K562 (cell line): ENCODE measurements at regions not wholly inside any gene's neighbourhood (a gene's known extent, or its start where the extent isn't known, plus 50 kb on each side); places are given as distances from the start of the nearest gene placed in this dataset.
A peak's percentile ranks its signal among the peaks of the same experiment; 100 is the strongest.
"Not testable (repeated sequence)": the region's sequence is repeated elsewhere in the genome, so short reads cannot be mapped to it uniquely, and the experiment has no call there.

Experiments used
- ATAC-seq: fragments of 200-7000 bp; cut with Tn5 transposase; 3 replicates; pipeline ENCODE4 v1.9.1; 2020; ENCODE audit warnings: moderate library complexity
- BruUV-seq: library from RNA; stranded (reverse); fragments of 400-500 nt; replicated peaks from 2 replicates; lab custom pipeline; 2021; lab: Mats Ljungman, UMichigan
- CTCF ChIA-PET: fragments of 300-600 bp; formaldehyde crosslinking; extraction: SDS; loops from one replicate; lab custom pipeline; 2021; ENCODE audit warnings: low intra/inter-chr PET ratio; lab: Yijun Ruan, JAX
- POLR2A ChIA-PET: fragments of 300-600, 350-650 bp; sonication (Branson Sonifier 250); formaldehyde crosslinking; extraction: SDS; loops from one replicate; lab custom pipeline; 2021; ENCODE audit warnings: antibody characterized with exemption, inconsistent platforms; lab: Yijun Ruan, JAX
- DNase-seq, 4 experiments: peaks; one replicate each; pipeline versions ENCODE4 v3.0.0 to v3.0.0-alpha.2; 2011 to 2018; ENCODE audit warnings: low spot score in 3 of 4, mixed read lengths in 3 of 4; ENCODE audit errors: extremely low read depth in 1 of 4
- FAIRE-seq: peaks from 2 replicates; lab custom pipeline; 2011; peaks lifted over from hg19 to GRCh38; lab: Jason Lieb, UNC
- H2AFZ ChIP-seq: 2 replicates; pipeline ENCODE4 v1.6.0; 2011; ENCODE audit warnings: low read depth, low read length, control low read depth, inconsistent platforms
- H3K27ac ChIP-seq: fragments of 200-600 bp; 3 replicates; pipeline ENCODE4 v1.8.0; 2011; ENCODE audit warnings: low read depth, mild to moderate bottlenecking, control low read depth, inconsistent platforms, low read length, moderate library complexity, mixed read lengths; ENCODE audit errors: extremely low read depth
- H3K27me3 ChIP-seq, 2 experiments: fragments of 300-600 bp in 1 of 2; 2 replicates in 1 of 2; 3 replicates in 1 of 2; pipeline versions ENCODE4 v1.6.0 to v1.8.0; 2011; ENCODE audit warnings: inconsistent platforms in 2 of 2, low read length in 2 of 2, mild to moderate bottlenecking in 1 of 2, mixed read lengths in 1 of 2, moderate library complexity in 1 of 2; ENCODE audit not compliant: control insufficient read depth in 2 of 2, insufficient read depth in 2 of 2
- H3K36me3 ChIP-seq: fragments of 300-600 bp; 3 replicates; pipeline ENCODE4 v1.8.0; 2011; ENCODE audit warnings: mild to moderate bottlenecking, low read length, inconsistent platforms; ENCODE audit not compliant: control insufficient read depth, insufficient read depth
- H3K4me1 ChIP-seq, 2 experiments: fragments of 200-600 bp in 1 of 2; replicated peaks in 1 of 2; 2 replicates in 1 of 2; 3 replicates in 1 of 2; pipeline versions ENCODE4 v1.5.1 to v1.8.0; 2011; ENCODE audit warnings: inconsistent platforms in 2 of 2, low read length in 2 of 2, mild to moderate bottlenecking in 1 of 2, mixed read lengths in 1 of 2, moderate library complexity in 1 of 2; ENCODE audit not compliant: control insufficient read depth in 2 of 2, insufficient read depth in 2 of 2
- H3K4me2 ChIP-seq: 2 replicates; pipeline ENCODE4 v1.6.1; 2011; ENCODE audit warnings: low read length, control low read depth, inconsistent platforms, mixed read lengths; ENCODE audit not compliant: insufficient read depth
- H3K4me3 ChIP-seq: fragments of 200-600 bp; sonication (generic), shearing (Covaris generic); 2 replicates; pipeline ENCODE4 v1.5.1; 2016; ENCODE audit warnings: control low read depth, inconsistent platforms
- H3K79me2 ChIP-seq: fragments of 200-600 bp; 3 replicates; pipeline ENCODE4 v1.8.0; 2011; ENCODE audit warnings: low read length, inconsistent platforms; ENCODE audit not compliant: control insufficient read depth, insufficient read depth
- H3K9ac ChIP-seq, 2 experiments: 2 replicates each; pipeline versions ENCODE4 v1.6.0 to v1.6.1; 2011; ENCODE audit warnings: low read depth in 2 of 2, low read length in 2 of 2, control low read depth in 1 of 2, inconsistent platforms in 1 of 2, mild to moderate bottlenecking in 1 of 2, mixed read lengths in 1 of 2; ENCODE audit not compliant: insufficient read depth in 1 of 2
- H3K9me1 ChIP-seq: one replicate; pipeline ENCODE4 v1.6.0; 2011; ENCODE audit warnings: inconsistent platforms, mild to moderate bottlenecking, low read length, moderate library complexity; ENCODE audit not compliant: control insufficient read depth, insufficient read depth
- H3K9me3 ChIP-seq: replicated peaks from 2 replicates; pipeline ENCODE4 v1.5.1; 2011; ENCODE audit warnings: low read depth, low read length, inconsistent platforms; ENCODE audit not compliant: control insufficient read depth, insufficient read depth
- H4K20me1 ChIP-seq: replicated peaks from 2 replicates; pipeline ENCODE4 v1.6.1; 2011; ENCODE audit warnings: low read length, inconsistent platforms, mixed read lengths; ENCODE audit not compliant: control insufficient read depth, insufficient read depth
- NFIC ChIP-seq: fragments of 450-650 bp; IDR thresholded peaks from 2 replicates; pipeline ENCODE4 v1.6.1; 2017; ENCODE audit warnings: mild to moderate bottlenecking, inconsistent platforms
- WGBS: fragments of 100-300 bp; shearing (Covaris generic); methylation state at CpG from one replicate; pipeline ENCODE4 v1.1.6; 2016; ENCODE audit warnings: low coverage, mixed read lengths; ENCODE audit not compliant: insufficient coverage; ENCODE audit errors: missing lambda C conversion rate; 5-methylcytosine and 5-hydroxymethylcytosine counted together
- in situ Hi-C: fragments of 300-500 bp; cut with MboI; formaldehyde crosslinking; loops from 4 replicates; pipeline ENCODE4 v1.15.0; 2018; ENCODE audit warnings: inconsistent platforms, mixed read lengths
- intact Hi-C: fragments of 100-400 bp; cut with micrococcal nuclease; formaldehyde crosslinking; loops from 2 replicates; pipeline ENCODE4 v1.14.2; 2022

DNA sequence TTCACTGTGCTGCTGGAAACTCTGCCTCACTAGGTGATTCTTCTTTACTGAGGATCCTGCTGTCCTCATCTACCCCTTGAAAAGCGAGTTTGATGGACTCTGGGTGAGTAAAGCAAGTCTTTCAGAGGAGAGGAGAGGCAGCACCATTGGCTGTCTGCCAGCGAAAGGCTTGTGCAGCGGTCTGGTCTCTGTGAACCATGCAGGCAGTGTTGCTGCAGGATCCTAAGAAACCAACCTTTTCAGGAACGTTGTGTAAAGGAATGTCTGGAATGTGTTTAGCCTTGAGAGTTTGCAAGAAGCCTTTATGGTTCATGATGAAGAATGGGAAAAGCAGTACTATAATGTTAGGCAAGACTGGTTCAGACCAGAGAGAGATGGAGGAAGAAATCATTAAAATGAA is 53.4 kb upstream of the CCN1 start:
- BruUV-seq, H4K20me1 ChIP-seq, H3K9me3 ChIP-seq, H3K79me2 ChIP-seq, CTCF ChIA-PET, H3K27ac ChIP-seq, H3K9ac ChIP-seq, H3K4me1 ChIP-seq, H3K27me3 ChIP-seq, H3K9me1 ChIP-seq, intact Hi-C loops, H2AFZ ChIP-seq, POLR2A ChIA-PET, H3K4me3 ChIP-seq, H3K36me3 ChIP-seq, H3K4me2 ChIP-seq, in situ Hi-C loops: not testable (repeated sequence)
- TF ChIP-seq NFIC, result 0 out of 2 replicates have a peak, but pooled peaks have one; percentile 44
- peak in 1 of 4 experiments; percentile 5 for DNase-seq
- WGBS, result 2% methylated on average over 4 of the region's 4 CpGs
- peak; percentile 34; the same call in 1 of the 3 replicates for ATAC-seq
- peak; percentile 11 for FAIRE-seq
